T-helper 2 cell treated with Interferon-gamma antibody and Interleukin-4, amounts not matched to agents 5 μg/mL and 100 μg/mL, for 36 hours (primary cell): ENCODE measurements at regions not wholly inside any gene's neighbourhood (a gene's known extent, or its start where the extent isn't known, plus 50 kb on each side); places are given as distances from the start of the nearest gene placed in this dataset.
"Not testable (repeated sequence)": the region's sequence is repeated elsewhere in the genome, so short reads cannot be mapped to it uniquely, and the experiment has no call there.

ENCODE experiments used
- DNase-seq: peaks from one replicate; pipeline ENCODE4 v3.0.0; 2021; ENCODE audit warnings: low spot score
- H3K27ac Mint-ChIP-seq: one replicate; pipeline ENCODE4 v1.8.0; 2021; ENCODE audit warnings: mild to moderate bottlenecking, mixed read lengths
- H3K27me3 Mint-ChIP-seq: one replicate; pipeline ENCODE4 v1.8.0; 2021; ENCODE audit warnings: low read depth, mixed read lengths
- H3K36me3 Mint-ChIP-seq: one replicate; pipeline ENCODE4 v1.8.0; 2021; ENCODE audit warnings: low read depth, mixed read lengths
- H3K4me1 Mint-ChIP-seq: one replicate; pipeline ENCODE4 v1.8.0; 2021; ENCODE audit warnings: low read depth, mixed read lengths
- H3K4me3 Mint-ChIP-seq: one replicate; pipeline ENCODE4 v1.8.0; 2022; ENCODE audit warnings: mild to moderate bottlenecking, moderate library complexity, mixed read lengths
- H3K9me3 Mint-ChIP-seq: one replicate; pipeline ENCODE4 v1.8.0; 2021; ENCODE audit warnings: mixed read lengths

DNA sequence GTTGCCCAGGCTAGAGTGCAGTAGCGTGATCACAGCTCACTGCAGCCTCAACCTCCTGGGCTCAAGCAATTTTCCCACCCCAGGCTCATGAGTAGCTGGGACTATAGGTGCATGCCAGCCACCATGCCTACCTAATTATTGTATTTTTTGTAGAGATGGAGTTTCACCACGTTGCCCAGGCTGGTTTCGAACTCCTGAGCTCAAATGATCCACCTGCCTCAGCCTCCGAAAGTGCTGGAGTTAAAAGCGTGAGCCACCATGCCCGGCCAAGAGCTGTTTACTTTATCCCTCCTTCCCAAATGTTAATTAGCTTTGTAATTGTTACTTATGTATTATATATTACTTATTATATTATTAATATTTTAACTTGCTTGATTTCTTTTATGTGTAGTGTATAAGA is 70.1 kb upstream of the TPTE start:
- H3K27me3 Mint-ChIP-seq, H3K36me3 Mint-ChIP-seq, H3K4me1 Mint-ChIP-seq, H3K27ac Mint-ChIP-seq, H3K4me3 Mint-ChIP-seq, DNase-seq: not testable (repeated sequence)
- peaks cover 20% of the 10 kb centered on the region for H3K9me3 Mint-ChIP-seq

DNA sequence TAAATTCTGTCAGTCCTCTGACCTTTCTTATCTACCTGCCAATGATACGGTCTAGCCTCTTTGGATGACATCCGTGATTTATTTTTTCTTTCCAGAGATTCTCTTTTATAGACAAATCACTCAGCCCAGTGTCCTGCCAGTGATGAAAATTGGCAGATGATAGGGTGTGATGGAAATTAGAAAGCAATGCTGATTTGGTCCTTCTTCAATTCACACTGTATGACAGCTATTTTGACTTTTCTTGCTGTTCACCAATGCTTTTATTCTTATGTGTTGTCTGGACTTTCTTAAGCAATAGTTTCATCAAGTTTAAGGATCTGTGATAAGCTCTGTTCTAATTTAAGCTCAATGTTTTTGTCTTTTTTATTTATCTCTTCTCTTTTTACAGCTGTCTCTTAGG is 63.6 kb upstream of the TPTE start:
- DNase-seq, H3K4me1 Mint-ChIP-seq, H3K27ac Mint-ChIP-seq, H3K4me3 Mint-ChIP-seq, H3K9me3 Mint-ChIP-seq, H3K27me3 Mint-ChIP-seq, H3K36me3 Mint-ChIP-seq: not testable (repeated sequence)

DNA sequence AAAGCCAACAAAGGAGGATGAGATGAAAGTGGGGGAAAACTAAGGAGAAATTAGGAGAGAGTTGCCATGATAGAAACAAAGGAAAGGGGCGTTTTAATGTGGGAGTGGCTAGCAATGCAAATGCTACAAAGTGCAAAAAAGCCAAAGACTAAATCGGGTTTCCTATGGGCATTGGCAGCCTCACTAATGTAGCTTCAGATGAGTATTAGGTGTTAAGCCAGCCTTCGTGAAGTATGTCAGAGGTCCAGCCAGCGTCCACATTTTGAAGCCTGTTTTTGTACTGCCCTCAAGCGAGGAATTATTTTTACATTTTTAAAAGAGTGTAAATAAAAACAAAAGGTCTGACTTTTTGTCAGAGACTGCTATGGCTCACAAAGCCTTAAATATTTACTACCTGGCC is 60.4 kb upstream of the TPTE start:
- not testable (repeated sequence) for H3K4me3 Mint-ChIP-seq, H3K4me1 Mint-ChIP-seq, H3K27ac Mint-ChIP-seq, H3K27me3 Mint-ChIP-seq, DNase-seq, H3K36me3 Mint-ChIP-seq, H3K9me3 Mint-ChIP-seq

DNA sequence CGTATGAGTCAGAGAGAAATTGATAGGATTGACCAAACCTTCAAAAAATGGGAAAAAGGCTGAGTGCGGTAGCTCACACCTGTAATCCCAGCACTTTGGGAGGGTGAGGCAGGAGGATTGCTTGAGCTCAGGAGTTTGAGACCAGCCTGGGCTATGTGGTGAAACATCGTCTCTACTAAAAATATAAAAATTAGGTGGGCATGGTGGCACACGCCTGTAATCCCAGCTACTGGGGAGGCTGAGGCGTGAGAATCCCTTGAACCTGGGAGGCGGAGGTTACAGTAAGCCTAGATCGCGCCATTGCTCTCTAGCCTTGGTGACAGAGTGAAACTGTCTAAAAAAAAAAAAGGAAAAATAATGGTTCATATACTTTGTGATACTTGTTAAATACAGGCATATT is 59.9 kb upstream of the TPTE start:
- not testable (repeated sequence) for H3K27me3 Mint-ChIP-seq, H3K27ac Mint-ChIP-seq, H3K9me3 Mint-ChIP-seq, DNase-seq, H3K36me3 Mint-ChIP-seq, H3K4me1 Mint-ChIP-seq, H3K4me3 Mint-ChIP-seq

DNA sequence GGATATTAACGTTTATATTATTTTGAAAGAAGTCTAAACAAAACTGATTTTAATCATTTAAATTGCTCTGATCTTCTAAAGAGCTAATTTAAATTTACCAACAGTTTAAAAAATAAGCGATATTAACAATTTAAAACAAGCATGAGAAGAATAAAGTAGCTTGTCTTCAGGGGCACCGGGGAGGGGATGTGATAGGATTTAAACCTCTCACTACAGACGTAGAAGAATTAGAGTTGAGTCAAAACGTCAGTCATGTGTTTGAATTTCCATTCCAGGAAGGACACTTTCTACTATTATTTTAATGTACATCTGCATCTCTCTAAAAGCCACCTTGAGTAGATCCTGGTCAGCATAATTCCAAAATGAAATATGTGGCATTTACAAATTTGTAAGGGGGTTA is 58.2 kb upstream of the TPTE start:
- DNase-seq: no peak
- H3K9me3 Mint-ChIP-seq: no peaks in the 10 kb centered on the region
- no peak overlapping the region for H3K4me3 Mint-ChIP-seq
- H3K27me3 Mint-ChIP-seq: no peaks in the 10 kb centered on the region
- H3K36me3 Mint-ChIP-seq: no peaks in the 10 kb centered on the region
- no peak overlapping the region for H3K27ac Mint-ChIP-seq
- no peaks in the 10 kb centered on the region for H3K4me1 Mint-ChIP-seq

DNA sequence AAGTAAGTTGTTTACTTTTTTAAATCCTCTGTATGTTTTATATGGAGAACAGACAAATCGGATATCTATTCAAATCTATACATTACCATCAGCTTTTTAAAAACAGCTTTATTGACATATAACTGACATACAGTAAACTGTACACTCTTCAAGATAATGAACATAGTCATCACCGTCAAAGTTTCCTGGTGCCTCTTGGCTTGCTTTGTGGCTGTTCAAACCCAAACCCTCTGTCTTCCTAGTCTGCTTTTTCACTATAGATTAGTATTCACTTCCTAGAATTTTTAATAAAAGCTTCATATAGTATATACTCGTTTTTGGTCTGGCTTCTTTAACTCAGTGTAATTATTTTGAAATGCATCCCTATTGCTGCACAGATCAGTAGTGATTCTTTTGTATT is 56.4 kb upstream of the TPTE start:
- H3K9me3 Mint-ChIP-seq: no peaks in the 10 kb centered on the region
- no peak overlapping the region for H3K27ac Mint-ChIP-seq
- H3K27me3 Mint-ChIP-seq: no peaks in the 10 kb centered on the region
- H3K4me3 Mint-ChIP-seq: no peak overlapping the region
- H3K36me3 Mint-ChIP-seq: no peaks in the 10 kb centered on the region
- DNase-seq: no peak
- H3K4me1 Mint-ChIP-seq: no peaks in the 10 kb centered on the region

DNA sequence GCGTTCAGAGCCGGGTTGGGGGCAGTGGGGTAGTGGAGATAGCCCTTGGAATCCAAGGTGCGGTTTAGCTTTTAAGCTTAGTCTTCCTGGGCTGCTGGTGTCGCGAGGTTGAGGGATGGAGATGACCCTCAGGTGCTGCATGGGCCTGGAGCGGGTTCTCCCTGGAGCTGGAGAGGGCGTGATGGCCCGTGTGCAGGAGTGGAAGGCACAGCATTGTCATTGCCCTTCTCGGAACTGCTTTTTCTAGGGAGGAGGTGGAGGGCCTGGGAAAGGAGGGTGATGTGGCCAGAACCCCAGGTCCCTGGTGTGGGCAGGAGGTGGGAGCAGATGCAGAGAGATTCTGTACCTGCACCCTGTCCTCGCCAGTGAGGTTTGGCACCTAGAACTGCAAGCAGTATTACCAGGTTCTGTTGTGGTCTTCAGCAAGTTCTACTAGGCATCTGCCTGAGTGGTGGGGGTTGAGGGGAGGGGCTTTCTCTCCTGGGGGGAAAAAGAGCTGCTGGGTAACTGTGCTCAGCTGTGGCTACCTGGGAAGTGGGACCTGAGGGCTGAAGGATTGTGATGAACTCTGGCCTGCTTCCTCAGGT is 55.8 kb upstream of the TPTE start:
- not testable (repeated sequence) for H3K36me3 Mint-ChIP-seq, H3K9me3 Mint-ChIP-seq, H3K4me1 Mint-ChIP-seq, H3K27me3 Mint-ChIP-seq, H3K4me3 Mint-ChIP-seq, H3K27ac Mint-ChIP-seq, DNase-seq

DNA sequence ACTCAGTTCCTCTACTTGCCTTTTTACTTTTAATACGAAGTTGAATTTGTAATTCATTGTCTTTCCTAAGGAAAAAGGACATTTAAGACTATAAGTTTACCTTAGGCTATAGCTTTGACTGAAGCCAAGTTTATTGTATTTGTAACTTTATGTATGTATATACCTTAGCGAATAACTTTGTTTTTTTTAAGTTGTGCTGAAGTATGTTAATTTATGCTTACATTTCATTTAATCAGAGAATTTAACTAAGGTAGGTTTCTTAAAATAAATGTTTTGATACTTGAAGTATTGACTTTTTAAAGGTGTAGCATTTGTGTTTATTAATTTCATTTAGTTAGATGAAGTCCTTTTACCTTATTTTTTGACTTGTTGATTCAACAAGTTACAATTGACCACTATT is 55.2 kb upstream of the TPTE start:
- Mint-ChIP-seq H3K4me1 (no peaks in the 10 kb centered on the region), H3K4me3 (no peak overlapping the region), H3K27ac (no peak overlapping the region), H3K9me3 (no peaks in the 10 kb centered on the region), H3K27me3 (no peaks in the 10 kb centered on the region), H3K36me3 (no peaks in the 10 kb centered on the region)
- DNase-seq: no peak
